ENCODE measurements at regions not wholly inside any gene's neighbourhood (a gene's known extent, or its start where the extent isn't known, plus 50 kb on each side); places are given as distances from the start of the nearest gene placed in this dataset.
A peak's percentile ranks its signal among the peaks of the same experiment; 100 is the strongest.

GRCh38 chr5:165457859-165458481 is 1952.6 kb downstream of the MAT2B start:
- Histone ChIP-seq H3K4me3 (no peak overlapping the region), H3K27me3 (no peaks in the 10 kb centered on the region), H3K36me3 (no peaks in the 10 kb centered on the region), H3K4me1 (no peaks in the 10 kb centered on the region), H3K9me3 (no peaks in the 10 kb centered on the region), H3K27ac (no peak overlapping the region)
- TF ChIP-seq POLR2A (IDR thresholded peaks at IDR 0.05) = no peak
- peak; percentile 15 to 60 (median 52) for TF ChIP-seq CTCF (IDR thresholded peaks at IDR 0.05)
- ATAC-seq = peak; percentile 53 to 77 (median 71)
- DNase-seq = no peak
- intact Hi-C loops (cut with DNase I) = no loop called here
- 4% methylated on average over 5 of the region's 5 CpGs for WGBS (ENCODE audit: insufficient coverage, low coverage, low lambda C conversion rate, missing lambda C conversion rate)

- H3K36me3 ChIP-seq = no peaks in the 10 kb centered on the region
- no peaks in the 10 kb centered on the region for H3K27me3 ChIP-seq
- ATAC-seq (no peak), DNase-seq (no peak)
- no peaks in the 10 kb centered on the region for H3K4me1 ChIP-seq
- H3K4me3 ChIP-seq = no peak overlapping the region
- H3K9me3 ChIP-seq = no peaks in the 10 kb centered on the region
- no peak for TF ChIP-seq POLR2A (IDR thresholded peaks at IDR 0.05)
- no peak for TF ChIP-seq CTCF (IDR thresholded peaks at IDR 0.05)
- intact Hi-C loops (cut with DNase I) = no loop called here
- H3K27ac ChIP-seq = no peak overlapping the region
Measured at GRCh38 chr5:165459232-165459631, 1953.8 kb downstream of the MAT2B start.

- intact Hi-C loops (cut with DNase I) = no loop called here
- WGBS (ENCODE audit: insufficient coverage, low coverage, low lambda C conversion rate, missing lambda C conversion rate) = 37% methylated on average over 4 of the region's 4 CpGs
- no peak overlapping the region for H3K27ac ChIP-seq
- no peak overlapping the region for H3K4me3 ChIP-seq
- no peak for DNase-seq
- H3K36me3 ChIP-seq = no peaks in the 10 kb centered on the region
- TF ChIP-seq POLR2A (IDR thresholded peaks at IDR 0.05) (no peak), CTCF (IDR thresholded peaks at IDR 0.05) (no peak)
- H3K9me3 ChIP-seq = no peaks in the 10 kb centered on the region
- H3K4me1 ChIP-seq = no peaks in the 10 kb centered on the region
- no peak for ATAC-seq
- no peaks in the 10 kb centered on the region for H3K27me3 ChIP-seq
Measured at GRCh38 chr5:165460911-165461310, 1955.5 kb downstream of the MAT2B start.

DNA sequence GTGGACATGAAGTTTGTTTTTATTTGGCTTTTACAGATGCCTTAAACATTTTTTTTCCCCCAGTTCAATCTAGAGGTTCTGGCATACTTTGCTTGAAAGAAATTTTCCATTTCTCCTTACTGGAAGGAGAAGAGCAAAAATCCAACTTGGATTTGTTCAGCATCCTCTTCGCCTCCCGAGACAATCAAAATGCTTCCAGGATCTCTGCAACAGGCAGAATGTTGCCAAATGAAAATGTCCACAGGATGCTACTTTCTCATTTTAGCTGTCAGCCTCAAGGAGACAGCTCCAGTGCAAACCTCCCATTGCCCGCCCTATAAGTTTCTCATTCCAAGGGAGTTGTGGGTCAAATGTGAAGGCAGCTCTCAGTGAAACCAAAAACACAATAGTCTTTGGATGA is 1972.1 kb downstream of the MAT2B start:
- Histone ChIP-seq H3K27me3 (no peaks in the 10 kb centered on the region), H3K27ac (no peak overlapping the region), H3K4me1 (no peaks in the 10 kb centered on the region), H3K4me3 (no peak overlapping the region), H3K36me3 (no peaks in the 10 kb centered on the region), H3K9me3 (no peaks in the 10 kb centered on the region)
- TF ChIP-seq POLR2A (IDR thresholded peaks at IDR 0.05) (no peak), CTCF (IDR thresholded peaks at IDR 0.05) (no peak)
- WGBS (ENCODE audit: insufficient coverage, low coverage, low lambda C conversion rate, missing lambda C conversion rate) = 55% methylated on average over 3 of the region's 3 CpGs
- no peak for ATAC-seq
- DNase-seq = no peak
- intact Hi-C loops (cut with DNase I) = no loop called here
